Endometrium (tissue), 2 donors: ENCODE measurements at regions not wholly inside any gene's neighbourhood (a gene's known extent, or its start where the extent isn't known, plus 50 kb on each side); places are given as distances from the start of the nearest gene placed in this dataset.

Experiments
- FAIRE-seq: peaks from 2 replicates; lab custom pipeline; 2012; peaks lifted over from hg19 to GRCh38; lab: Jason Lieb, UNC
- donor health status: control.
- donor health status: control.

GRCh38 chr5:77948476-77948875 lies 172.3 kb upstream of the TBCA start:
- FAIRE-seq: no peak

- no peak for FAIRE-seq
Measured at GRCh38 chr5:77947041-77947428, 170.9 kb upstream of the TBCA start.

- FAIRE-seq: no peak
Measured at GRCh38 chr5:77946381-77947040, 170.4 kb upstream of the TBCA start.

GRCh38 chr5:77945874-77946273 lies 169.7 kb upstream of the TBCA start:
- FAIRE-seq: no peak

- FAIRE-seq: no peak
Measured at GRCh38 chr5:77944757-77945340, 168.7 kb upstream of the TBCA start.

- no peak for FAIRE-seq
Measured at GRCh38 chr5:77943851-77944250, 167.7 kb upstream of the TBCA start.

- no peak for FAIRE-seq
Measured at GRCh38 chr5:77942578-77943239, 166.6 kb upstream of the TBCA start.

GRCh38 chr5:77937015-77937908 lies 161.1 kb upstream of the TBCA start:
- FAIRE-seq: no peak

- FAIRE-seq: no peak
Measured at GRCh38 chr5:77936365-77936693, 160.2 kb upstream of the TBCA start.

- no peak for FAIRE-seq
Measured at GRCh38 chr5:77935506-77936364, 159.6 kb upstream of the TBCA start.

GRCh38 chr5:77928776-77929300 lies 152.7 kb upstream of the TBCA start:
- FAIRE-seq: no peak

- FAIRE-seq: no peak
Measured at GRCh38 chr5:77926337-77926736, 150.2 kb upstream of the TBCA start.

- FAIRE-seq: no peak
Measured at GRCh38 chr5:77925503-77925902, 149.4 kb upstream of the TBCA start.

- no peak for FAIRE-seq
Measured at GRCh38 chr5:77924081-77924480, 147.9 kb upstream of the TBCA start.

- no peak for FAIRE-seq
Measured at GRCh38 chr5:77923666-77924065, 147.5 kb upstream of the TBCA start.

- FAIRE-seq: no peak
Measured at GRCh38 chr5:77921094-77921768, 145.1 kb upstream of the TBCA start.

GRCh38 chr5:77920359-77921058 lies 144.4 kb upstream of the TBCA start:
- FAIRE-seq: no peak

GRCh38 chr5:77915346-77915745 lies 139.2 kb upstream of the TBCA start:
- no peak for FAIRE-seq

- FAIRE-seq: no peak
Measured at GRCh38 chr5:77912721-77913120, 136.6 kb upstream of the TBCA start.

- no peak for FAIRE-seq
Measured at GRCh38 chr5:77910602-77911188, 134.6 kb upstream of the TBCA start.
